CD4-positive, alpha-beta T cell treated with Interleukin-6 at 100 ng/mL for 8 hours (primary cell): ENCODE measurements at regions not wholly inside any gene's neighbourhood (a gene's known extent, or its start where the extent isn't known, plus 50 kb on each side); places are given as distances from the start of the nearest gene placed in this dataset.
"Not testable (repeated sequence)": the region's sequence is repeated elsewhere in the genome, so short reads cannot be mapped to it uniquely, and the experiment has no call there.

Source experiments
- DNase-seq: peaks from one replicate; pipeline ENCODE4 v3.0.0-alpha.2; 2020; ENCODE audit warnings: mixed read lengths, low spot score

DNA sequence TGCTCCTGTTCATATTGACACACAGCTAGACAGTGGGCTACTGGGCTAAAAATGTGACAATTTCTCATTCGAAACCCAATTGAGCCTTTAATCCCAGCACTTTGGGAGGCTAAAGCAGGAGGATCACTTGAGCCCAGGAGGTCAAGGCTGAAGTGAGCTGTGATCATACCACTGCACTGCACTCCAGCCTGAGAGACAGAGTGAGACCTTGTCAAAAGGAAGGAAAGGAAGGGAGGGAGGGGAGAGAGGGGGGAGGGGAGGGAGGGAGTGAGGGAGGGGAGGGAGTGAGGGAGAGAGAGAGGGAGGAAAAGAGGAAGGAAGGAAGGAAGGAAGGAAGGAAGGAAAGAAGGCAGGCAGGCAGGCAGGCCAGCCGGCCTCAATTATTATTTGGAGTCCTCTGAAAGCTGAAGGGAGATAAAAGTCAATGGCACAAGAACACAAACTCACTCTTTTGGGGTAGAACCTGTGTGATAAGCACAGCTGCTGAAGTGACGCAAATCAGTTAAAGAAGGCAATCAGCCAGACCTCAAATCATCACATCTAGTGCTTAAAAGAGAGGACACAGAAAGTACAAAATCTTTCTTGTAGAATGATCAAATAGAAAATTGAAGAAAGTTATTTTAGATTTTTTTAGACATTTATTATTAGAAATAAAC lies 98.1 kb downstream of the CCDC71L start:
- no peak for DNase-seq

DNA sequence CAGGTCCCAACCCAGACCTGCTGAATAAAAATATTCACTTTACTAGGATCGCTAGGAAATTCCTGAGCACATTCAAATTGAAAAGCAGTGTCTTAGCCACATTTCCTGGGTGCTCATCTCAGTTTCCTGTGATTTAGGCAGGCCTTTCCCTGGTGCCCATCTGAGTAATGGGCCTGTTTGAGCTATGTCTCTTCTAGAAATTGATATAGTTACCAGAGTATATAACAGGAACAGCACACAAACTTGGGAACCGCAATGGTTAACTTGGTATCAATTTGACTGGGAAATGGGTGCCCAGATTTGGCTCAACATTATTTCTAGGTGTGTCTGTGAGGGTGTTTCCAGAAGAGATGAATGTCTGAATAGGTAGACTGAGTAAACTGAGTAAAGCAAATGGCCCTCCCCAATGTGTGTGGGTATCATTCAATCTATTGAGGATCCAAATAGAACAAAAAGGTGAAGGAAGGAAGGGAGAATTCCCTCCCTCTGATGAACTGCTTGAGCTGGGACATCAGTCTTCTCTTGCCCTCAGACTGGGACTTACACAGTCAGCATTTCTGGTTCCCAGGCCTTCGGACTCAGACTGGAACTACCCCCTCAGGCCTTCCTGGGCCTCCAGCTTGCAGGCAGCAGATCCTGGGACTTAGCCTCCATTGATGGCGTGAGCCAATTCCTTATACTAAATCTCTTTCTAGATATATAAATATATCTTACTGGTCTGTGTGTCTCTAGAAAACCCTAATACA lies 99.1 kb downstream of the CCDC71L start:
- DNase-seq, result no peak

DNA sequence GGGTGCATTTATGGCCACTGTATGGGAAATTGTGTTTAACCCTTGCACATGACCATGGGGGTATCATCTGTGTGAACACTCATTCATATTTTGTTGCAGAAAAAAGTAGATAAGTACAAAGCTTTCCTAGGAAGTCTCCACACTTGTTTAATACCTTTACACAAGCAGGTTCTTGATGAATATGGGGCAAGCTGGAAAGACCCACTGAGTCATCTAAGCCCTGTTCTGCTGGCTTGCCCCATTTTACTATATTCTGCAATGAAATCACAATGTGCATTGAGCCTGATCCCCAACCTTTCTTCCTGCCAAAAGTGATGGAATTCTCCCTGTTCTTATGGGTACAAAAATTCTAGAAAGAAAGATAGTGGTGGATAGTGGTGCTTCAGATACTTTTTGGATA lies 99.8 kb downstream of the CCDC71L start:
- DNase-seq, result no peak

DNA sequence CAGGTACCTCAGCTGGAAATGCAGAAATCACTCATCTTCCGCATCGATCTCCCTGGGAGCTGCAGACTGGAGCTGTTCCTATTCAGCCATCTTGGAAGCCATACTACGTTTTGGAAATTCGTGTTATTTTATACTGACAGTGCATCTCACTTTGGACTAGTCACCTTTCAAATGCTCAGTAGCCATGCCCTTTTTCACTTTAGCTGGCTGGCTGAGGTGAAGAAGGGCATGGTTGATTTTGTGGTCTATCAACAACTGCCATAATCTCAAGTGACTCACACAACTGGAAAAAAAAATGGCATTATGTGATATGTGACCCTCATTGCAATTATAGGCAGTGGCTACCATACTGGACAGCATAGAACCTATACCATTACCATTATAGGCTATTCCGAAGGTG lies 100.5 kb downstream of the CCDC71L start:
- no peak for DNase-seq

DNA sequence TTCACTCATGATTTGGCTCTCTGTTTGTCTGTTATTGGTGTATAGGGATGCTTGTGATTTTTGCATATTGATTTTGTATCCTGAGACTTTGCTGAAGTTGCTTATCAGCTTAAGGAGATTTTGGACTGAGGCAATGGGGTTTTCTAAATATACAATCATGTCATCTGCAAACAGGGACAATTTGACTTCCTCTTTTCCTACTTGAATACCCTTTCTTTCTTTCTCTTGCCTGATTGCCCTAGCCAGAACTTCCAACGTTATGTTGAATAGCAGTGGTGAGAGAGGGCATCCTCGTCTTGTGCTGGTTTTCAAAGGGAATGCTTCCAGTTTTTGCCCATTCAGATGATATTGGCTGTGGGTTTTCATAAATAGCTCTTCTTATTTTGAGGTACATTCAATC lies 104.7 kb downstream of the CCDC71L start:
- DNase-seq, result not testable (repeated sequence)

DNA sequence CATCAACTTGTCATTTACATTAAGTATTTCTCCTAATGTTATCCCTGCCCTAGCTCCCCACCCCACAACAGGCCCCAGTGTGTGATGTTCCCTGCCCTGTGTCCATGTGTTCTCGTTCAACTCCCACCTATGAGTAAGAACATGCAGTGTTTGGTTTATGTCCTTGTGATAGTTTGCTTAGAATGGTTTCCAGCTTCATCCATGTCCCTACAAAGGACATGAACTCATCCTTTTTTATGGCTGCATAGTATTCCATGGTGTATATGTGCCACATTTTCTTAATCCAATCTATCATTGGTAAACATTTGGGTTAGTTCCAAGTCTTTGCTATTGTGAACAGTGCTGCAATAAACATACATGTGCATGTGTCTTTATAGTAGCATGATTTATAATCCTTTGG lies 106.3 kb downstream of the CCDC71L start:
- not testable (repeated sequence) for DNase-seq

DNA sequence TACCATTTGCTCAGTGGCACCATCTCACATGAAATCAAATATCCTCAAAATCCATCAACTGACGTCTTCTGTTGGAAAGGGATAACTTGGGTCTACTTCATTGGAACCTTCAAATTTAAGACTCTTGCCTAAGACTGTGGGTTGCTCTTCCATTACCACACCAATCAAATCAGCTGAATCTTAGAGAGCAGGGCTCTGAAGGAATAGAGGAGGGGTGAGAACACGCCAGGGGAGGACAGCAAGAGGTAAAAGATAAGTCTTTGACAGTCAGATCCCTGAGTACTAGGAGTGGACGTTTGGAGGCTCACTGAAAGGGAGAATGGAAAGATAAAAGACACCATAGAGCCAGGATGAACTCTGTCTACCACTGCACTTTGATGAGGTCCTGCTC lies 107.5 kb downstream of the CCDC71L start:
- DNase-seq, result no peak

DNA sequence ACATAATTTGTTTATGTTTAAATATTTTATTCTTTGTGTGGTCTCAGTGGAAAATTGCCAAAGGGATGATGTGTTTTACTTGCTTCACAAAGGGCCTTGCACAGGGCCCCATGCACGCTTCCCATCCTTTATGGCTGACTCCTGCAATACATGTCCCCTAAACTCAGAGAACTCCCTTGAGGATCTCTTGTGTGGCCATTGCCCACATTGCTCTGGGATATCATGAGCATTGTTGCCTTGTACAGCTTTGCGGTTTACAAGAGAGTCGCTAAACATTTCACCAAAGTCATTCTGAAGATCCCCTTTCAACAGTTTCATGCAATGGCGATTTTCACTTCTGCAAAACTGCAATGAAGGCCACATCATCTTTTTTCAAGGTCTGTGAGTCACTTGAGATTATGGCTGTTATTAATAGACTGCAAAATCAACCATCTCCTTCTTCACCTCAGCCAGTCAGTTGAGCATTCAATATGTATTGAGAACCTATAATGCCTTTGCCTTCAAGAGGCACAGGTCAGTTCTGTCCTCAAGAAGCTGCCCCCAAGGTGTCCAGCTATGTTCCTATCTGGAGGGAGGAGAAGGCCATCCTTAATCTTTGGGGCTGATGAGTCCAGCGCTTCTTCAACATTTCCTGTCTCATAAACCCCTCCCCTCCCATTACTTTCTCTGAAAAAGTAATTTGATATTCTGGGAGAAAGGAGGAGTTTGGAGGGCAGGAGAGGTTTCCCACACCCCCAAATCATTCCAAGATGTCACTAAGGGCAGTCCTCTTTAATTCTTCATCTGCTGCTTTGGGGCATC lies 108.1 kb downstream of the CCDC71L start:
- DNase-seq, result no peak

DNA sequence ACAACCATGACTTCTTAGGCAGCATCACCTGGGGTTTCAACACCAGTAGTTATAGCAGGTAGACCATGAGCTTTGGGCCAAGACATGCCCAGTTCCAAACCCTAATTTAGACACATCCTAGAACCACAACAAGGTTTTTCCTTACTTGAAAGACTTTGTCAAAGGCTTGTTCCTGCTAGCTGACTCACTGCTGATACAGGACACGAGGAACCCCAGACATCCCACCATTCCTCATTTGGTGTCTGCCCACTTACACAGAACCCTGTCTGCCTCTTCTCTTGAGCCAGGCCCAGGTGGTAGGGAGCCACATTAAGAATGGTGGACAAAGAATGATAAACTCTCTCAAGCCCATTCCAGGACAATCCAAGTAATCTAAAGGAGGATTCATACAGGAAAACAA lies 109.0 kb downstream of the CCDC71L start:
- no peak for DNase-seq

DNA sequence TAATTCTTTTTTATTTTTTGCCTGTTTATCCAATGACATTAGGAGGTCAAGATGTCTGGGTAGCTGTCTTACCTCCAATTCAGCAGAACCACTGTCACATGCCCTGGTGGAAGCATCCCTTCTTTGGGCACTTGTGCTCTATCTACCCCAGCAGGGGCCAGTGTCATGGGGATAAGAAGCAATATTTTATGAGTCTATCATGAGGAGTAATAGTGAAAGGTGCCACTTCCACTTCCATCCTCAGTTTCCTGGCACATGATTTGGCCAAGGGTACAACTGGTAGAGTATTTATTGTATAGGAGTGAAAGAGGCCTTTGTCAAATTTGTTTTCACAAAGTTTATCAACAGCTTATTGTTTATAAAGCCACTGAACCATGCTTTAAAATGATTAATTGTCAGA lies 112.5 kb downstream of the CCDC71L start:
- no peak for DNase-seq

DNA sequence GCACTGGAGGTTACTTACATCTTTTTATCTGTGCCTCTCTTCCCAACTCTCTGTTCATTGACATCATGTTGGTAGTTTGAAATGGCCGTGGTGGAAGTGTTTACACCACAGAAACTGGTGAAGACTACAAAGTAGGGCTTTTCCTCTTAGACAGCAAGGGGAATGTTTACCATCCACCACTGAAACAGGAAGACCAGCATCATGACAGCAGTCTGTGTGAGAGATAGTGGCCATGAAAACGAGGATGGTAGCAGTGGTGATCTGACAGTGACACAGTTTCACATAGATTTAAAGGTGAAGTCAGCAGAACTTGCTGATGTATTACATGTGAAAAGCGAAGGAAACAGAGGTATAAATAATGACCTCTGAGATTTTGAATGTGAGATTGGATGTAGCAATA lies 115.7 kb downstream of the CCDC71L start:
- DNase-seq, result no peak

DNA sequence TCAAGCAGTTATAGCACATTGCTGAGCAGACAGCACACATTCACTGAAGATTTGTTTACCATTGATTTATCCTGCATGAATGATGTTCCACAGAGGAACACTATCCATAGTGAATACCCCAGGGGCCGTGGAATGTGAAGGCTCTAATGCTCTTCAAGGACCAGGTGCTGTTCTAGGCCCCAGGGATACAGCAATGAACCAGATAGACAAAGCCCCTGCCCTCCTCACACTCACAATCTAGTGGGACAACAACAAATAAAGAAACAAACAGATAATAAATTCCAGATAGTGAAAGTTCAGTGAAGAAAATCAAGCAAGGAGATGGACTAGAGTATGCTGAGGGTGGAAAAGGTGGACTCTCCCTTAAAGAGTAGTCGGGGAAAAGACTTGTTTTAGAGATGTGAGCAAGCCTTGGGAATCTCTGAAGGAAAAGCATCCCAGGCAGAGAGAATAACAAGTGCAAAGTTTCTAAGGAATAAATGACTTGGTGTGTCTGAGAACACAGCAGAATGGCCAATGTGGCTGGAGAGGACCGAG lies 117.7 kb downstream of the CCDC71L start:
- DNase-seq, result no peak

DNA sequence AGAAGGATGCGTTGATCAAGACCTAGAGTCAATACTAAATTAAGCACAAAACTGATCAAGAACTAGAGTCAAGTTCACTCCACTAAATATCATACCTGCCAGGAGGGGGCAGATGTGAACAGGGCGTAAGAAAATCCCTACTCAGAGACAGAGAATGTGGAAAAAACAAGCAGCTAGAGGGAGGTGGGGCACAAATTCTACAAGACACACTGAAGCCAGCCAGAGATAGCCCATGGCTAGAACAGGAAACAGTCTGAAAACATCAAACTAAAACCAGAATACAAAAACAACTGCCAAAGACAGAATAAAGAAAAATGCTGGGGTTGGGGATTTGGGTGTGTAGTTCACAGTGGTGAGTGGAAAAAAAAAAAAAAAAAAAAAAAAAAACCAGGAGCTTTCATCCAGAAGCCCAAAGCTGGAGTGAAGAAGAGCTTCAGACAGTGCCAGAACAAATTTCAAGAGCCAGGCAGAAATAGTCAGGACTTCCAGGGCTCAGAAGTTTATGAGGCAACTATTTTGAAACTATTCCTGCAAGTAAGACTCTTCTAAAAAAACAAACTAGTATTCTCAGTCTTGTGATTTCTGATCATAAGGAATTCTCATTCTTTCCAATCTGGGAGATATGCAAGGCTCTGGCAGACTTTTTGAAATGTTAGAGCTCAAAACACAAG lies 118.3 kb downstream of the CCDC71L start:
- DNase-seq, result peak; percentile 19

DNA sequence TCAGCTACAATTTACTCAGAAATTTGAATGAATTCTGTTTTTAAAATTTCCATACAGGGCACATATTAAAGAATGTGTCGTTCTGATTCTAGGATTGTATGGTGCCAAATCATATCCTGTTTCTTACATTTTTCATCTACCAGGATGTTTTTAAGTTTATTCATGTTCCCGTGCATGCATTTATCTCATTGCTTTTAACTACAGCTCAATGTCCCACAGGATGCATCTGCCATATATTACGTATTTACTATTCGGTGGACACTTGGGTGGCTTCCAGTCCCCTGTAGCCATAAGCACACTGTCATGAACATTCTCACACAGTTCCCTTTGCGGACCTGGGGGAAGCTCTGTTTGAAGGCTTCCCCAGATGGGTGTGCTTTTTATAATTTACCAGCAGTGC lies 122.3 kb downstream of the CCDC71L start:
- no peak for DNase-seq

DNA sequence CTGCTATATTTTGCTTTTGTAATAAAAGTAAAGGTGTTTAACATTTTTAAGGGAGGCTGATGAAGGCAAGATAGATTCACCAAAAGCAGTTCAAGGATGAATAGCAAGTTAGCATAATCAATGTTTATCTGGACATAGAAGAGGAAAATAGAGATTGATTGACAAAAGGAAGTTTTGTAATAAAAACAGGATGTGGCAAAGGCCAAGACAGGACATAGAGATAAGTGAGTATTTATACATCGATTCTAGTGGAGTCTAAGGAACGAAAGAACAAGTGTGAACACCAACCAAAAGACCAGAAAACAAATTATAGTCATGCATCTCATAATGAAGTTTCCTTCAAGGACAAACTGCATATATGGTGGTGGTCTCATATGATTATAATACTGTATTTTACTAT lies 123.8 kb downstream of the CCDC71L start:
- DNase-seq, result no peak

DNA sequence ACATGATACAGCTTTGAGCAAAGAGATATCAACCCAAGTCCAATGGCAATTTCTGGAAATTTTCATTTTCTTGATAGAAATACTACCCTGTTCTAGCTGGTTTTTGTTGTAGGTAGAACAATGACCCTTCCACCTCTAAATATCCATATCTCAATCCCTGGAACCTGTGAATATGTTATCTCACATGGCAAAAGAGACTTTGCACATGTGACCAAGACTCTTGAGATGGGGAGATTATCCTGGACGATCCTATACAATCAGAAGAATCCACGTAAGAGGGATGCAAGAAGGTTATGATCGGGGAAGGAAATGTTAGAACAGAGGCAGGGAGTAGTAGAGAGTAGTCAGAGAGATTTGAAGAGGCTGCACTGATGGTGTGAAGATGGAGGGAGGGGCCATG lies 124.9 kb downstream of the CCDC71L start:
- no peak for DNase-seq

DNA sequence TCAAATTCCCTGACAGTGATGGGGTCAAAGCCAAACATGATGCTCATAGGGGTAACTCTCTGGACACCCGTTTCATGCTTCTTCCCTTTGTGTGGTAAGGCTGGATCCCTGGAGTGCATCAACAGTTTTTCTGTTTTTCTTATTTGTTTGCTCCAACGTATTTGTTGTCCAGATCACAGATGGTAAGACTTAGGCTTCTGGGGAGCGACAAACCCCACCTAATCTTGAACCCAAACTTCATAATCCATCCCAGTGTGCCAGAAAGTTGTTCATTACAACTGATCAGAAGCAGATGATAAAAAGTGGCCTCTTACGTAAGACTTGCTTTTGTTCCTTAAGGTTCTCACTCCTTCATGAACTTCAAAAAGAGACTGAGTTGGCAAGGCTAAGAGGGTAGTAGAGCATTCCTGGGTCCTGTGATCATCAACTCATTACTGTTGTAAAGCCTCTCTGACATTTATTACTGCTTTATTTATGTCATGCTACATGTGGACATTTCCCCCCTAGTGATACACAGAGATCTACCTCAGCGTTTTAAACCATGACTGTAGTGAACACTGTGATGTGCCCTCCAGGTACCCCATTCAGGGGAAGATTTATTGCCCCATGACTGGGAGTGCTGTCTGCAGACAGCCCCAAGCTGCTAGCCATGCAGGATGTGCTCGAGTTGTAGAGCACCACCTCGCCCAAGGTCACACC lies 125.6 kb downstream of the CCDC71L start:
- DNase-seq, result no peak

DNA sequence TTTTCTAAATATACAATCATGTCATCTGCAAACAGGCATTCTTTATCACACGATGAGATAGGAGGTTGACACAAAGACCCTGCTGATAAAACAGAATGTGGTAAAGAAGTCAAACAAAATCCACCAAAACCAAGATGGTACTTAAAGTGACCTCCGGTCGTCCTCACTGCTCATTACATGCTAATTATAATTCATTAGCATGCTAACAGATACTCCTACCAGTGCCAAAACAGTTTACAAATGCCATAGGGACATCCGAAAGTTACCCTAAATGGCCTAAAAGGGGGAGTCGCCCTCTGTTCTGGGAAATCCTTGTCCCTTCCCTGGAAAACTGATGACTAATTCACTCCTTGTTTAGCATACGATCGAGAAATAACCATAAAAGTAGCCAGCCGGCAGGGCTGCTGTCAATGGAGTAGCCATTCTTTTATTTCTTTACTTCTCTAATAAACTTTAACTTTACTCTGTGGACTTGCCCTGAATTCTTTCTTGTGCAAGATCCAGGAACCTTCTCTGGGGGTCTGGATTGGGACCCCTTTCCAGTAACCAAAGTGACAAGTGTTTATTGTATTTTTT lies 126.6 kb downstream of the CCDC71L start:
- no peak for DNase-seq

DNA sequence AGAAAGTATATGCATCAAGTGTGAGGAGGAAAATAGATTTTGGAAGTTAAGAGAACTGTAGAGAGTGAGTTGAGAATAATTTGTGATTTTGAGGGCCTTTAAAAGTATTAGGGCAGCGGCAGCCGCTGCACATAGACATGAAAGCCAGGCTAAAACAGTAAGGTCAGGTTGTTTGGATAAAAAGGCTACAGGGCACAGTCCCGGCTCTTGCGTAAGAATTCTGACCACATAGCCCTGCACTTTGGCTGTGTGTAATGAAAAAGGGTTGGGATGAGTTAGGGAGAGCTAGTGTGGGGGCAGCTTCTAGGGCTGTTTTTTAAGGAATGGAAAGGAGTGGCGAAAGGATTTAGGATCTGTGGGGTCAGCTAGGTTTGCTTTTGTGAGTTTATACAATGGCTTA lies 130.8 kb downstream of the CCDC71L start:
- DNase-seq, result not testable (repeated sequence)

DNA sequence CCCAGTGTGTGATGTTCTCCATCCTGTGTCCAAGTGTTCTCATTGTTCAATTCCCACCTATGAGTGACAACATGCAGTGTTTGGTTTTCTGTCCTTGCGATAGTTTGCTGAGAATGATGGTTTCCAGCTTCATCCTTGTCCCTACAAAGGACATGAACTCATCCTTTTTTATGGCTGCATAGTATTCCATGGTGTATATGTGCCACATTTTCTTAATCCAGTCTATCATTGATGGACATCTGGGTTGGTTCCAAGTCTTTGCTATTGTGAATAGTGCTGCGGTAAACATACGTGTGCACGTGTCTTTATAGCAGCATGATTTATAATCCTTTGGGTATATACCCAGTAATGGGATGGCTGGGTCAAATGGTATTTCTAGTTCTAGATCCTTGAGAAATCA lies 134.3 kb downstream of the CCDC71L start:
- not testable (repeated sequence) for DNase-seq

DNA sequence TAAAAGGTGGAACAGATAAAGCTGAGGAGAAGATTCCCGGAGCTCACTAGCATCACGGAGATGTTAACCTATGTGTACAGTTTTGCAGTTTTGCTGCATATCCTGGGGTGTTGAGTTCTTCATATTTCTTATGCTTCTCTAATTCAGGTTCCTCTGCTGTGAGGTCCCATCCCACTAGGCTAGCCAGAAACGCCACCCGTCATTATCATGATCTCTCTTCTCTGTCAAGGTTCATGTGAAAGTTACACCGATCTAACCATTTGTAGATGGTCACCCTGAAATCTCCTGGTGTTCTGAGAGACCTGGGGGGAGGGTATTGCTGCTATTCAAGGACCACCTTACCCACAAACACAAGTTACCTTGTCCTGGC lies 136.3 kb downstream of the CCDC71L start:
- no peak for DNase-seq
